Fibroblast of skin of left quadriceps (primary cell): ENCODE measurements at regions not wholly inside any gene's neighbourhood (a gene's known extent, or its start where the extent isn't known, plus 50 kb on each side); places are given as distances from the start of the nearest gene placed in this dataset.
A peak's percentile ranks its signal among the peaks of the same experiment; 100 is the strongest.
"Not testable (repeated sequence)": the region's sequence is repeated elsewhere in the genome, so short reads cannot be mapped to it uniquely, and the experiment has no call there.

Source experiments
- DNase-seq, 2 experiments: peaks; one replicate each; pipeline ENCODE4 v3.0.0-alpha.2; 2013; ENCODE audit warnings: low read depth in 2 of 2

- peak; percentile 31 to 37 for DNase-seq
Observed at GRCh38 chr7:80018941-80019808, 115.5 kb upstream of the GNAI1 start.

DNA sequence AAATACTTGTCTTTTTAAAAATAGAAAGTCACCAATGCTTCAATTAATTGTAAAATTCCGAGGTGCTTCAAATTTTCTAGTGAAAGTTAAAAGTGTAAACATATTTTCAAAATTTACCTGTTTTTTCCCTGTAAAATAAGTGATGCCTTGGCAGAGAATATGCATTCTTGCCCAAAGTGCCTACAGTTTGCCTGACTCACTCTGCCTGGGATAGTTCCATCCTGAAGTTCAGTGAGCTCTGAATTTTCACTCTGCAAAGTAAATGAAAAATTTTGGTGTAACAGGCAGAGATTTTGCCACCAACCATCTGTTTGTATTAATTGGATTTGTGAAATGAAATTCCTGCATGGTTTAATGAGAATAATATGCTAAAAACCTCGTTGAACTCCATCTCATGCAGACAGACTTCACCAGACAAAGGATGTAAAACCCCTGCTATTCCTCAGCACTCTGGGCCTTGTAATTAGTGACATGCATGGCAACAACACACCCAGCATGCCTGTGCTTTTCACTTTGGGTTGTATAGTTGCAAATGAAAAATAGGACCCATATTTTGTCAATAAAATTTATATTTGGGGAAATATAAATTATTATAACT lies 117.4 kb upstream of the GNAI1 start:
- no peak for DNase-seq

DNA sequence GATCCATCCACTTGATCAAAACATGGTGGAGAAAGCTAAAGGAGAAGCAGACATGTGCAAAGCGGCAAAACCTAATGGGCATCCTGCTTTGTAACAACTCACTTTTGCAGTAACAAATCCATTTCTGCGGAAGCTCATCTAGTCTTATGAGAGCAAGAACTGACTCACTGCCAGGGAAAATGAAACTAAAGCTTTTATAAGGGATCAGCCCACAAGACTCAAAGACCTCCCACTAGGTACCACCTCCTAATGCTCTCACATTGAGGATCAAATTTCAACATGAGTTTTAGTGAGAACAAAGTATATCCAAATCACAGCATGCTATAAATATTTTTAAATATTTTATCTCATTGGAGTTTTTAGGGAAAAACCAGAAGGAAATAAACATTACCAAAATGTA lies 120.1 kb upstream of the GNAI1 start:
- DNase-seq: peak in 1 of 2 experiments; percentile 28

GRCh38 chr7:80008039-80008438 lies 126.6 kb upstream of the GNAI1 start:
- no peak for DNase-seq

DNA sequence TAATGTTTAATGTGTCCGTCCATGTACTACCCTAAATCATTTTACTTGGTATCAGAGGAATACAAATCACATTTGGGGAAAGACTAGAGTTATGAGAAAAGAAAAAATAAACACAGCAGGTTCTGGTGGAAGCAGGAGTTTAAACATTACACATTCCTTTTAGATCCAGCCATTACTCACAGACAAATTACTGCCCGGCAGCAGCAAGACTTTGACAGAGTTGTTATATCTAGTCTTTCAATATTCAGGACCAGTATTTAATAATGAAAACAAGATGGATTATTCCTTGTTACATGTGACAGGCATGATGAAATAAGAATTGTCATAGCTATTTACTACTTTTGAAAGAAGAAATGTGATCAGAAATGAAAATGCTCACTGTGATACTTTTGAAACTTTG lies 131.8 kb upstream of the GNAI1 start:
- no peak for DNase-seq

- DNase-seq: no peak
Observed at GRCh38 chr7:79998363-79998762, 136.3 kb upstream of the GNAI1 start.

GRCh38 chr7:79997345-79997744 lies 137.3 kb upstream of the GNAI1 start:
- no peak for DNase-seq

- DNase-seq: not testable (repeated sequence)
Observed at GRCh38 chr7:79995741-79996140, 138.9 kb upstream of the GNAI1 start.

DNA sequence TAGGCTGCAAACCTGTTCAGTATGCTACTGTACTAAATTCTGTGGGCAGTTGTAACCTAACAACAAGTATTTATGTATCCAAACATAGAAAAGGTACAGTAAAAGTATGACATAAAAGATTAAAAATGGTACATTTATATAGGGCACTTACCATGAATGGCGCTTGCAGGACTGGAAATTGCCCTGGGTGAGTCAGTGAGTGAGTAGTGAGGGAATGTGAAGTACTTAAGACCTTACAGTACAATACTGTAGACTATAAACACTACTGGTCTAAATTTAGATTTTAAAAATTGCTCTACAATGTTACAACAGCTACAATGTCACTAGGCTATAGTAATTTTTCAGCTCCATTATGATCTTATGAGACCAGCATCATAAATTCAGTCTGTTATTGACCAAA lies 146.0 kb upstream of the GNAI1 start:
- DNase-seq: peak in 1 of 2 experiments; percentile 34

GRCh38 chr7:79984210-79984609 lies 150.4 kb upstream of the GNAI1 start:
- DNase-seq: peak; percentile 48 to 50

GRCh38 chr7:79982141-79982770 lies 152.4 kb upstream of the GNAI1 start:
- DNase-seq: peak; percentile 60 to 64

- DNase-seq: no peak
Observed at GRCh38 chr7:79980376-79980775, 154.3 kb upstream of the GNAI1 start.

DNA sequence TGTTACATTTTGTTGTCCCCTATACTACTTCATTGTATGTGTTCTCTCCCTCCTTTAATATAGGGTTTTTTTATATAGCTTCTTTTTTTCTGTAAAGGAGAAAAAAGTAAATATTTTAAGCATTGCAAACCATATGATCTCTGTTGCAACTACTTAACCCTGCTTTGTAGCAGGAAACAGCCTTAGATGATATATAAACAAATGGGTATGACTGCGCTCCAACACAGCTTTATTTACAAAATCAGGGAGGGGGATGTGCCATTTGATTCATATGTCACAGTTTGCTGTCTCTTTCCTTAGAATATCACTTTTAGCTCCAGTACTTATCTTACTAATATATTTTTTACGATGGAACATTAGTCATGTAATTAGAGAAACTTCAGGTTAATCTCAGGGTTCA lies 155.2 kb upstream of the GNAI1 start:
- DNase-seq: peak; percentile 36 to 40

DNA sequence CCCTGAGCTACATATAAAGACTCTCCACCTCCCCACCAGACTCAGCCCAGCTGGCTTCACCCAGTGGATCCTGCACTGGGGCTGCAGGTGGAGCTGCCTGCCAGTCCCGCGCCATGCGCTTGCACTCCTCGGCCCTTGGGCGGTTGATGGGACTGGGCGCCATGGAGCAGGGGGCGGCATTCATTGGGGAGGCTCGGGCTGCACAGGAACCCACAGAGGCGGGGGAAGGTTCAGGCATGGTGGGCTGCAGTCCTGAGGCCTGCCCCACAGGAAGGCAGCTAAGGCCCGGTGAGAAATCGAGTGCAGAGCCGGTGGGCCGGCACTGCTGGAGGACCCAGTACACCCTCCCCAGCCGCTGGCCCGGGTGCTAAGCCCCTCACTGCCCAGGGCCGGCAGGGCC lies 157.2 kb upstream of the GNAI1 start:
- DNase-seq: no peak

- DNase-seq: not testable (repeated sequence)
Observed at GRCh38 chr7:79976711-79977020, 158.0 kb upstream of the GNAI1 start.

DNA sequence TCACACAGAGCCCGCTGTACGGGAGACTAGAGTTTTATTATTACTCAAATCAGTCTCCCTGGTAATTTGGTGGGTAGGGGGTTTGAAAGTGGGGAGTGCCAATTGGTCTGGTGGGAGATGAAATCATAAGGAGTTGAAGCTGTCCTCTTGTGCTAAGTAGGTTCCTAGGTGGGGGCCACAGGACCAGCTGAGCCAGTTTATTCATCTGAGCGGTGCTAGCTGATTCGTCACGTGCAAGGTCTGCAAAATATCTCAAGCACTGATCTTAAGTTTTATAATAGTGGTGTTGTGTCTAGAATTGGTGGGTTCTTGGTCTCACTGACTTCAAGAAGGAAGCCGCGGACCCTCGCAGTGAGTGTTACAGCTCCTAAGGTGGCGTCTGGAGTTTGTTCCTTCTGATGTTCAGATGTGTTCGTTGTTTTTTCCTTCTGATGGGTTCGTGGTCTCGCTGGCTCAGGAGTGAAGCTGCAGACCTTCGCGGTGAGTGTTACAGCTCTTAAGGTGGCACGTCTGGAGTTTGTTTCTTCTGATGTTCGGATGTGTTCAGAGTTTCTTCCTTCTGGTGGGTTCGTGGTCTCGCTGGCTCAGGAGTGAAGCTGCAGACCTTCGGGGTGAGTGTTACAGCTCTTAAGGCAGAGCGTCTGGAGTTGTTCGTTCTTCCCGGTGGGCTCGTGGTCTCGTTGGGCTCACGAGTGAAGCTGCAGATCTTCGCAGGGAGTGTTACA lies 158.5 kb upstream of the GNAI1 start:
- DNase-seq: not testable (repeated sequence)

GRCh38 chr7:79973455-79973854 lies 161.2 kb upstream of the GNAI1 start:
- no peak for DNase-seq

- DNase-seq: no peak
Observed at GRCh38 chr7:79971058-79971457, 163.6 kb upstream of the GNAI1 start.

DNA sequence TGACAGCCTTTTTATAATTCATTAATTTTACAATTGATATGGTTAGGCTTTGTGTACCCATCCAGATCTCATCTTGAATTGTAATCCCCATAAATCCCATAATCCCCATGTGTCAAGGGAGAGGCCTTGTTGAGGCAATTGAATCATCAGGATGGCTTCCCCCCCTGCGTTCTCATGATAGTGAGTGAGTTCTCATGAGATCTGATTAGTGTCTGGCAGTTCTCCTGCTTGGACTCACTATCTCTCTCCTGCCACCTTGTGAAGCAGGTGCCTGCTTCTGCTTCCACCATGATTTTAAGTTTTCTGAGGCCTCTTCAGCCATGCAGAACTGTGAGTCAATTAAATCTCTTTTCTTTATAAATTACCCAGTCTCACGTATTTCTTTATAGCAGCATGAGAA lies 165.7 kb upstream of the GNAI1 start:
- DNase-seq: no peak

- no peak for DNase-seq
Observed at GRCh38 chr7:79968077-79968648, 166.5 kb upstream of the GNAI1 start.

- DNase-seq: no peak
Observed at GRCh38 chr7:79965946-79966345, 168.7 kb upstream of the GNAI1 start.

- no peak for DNase-seq
Observed at GRCh38 chr7:79964463-79964862, 170.2 kb upstream of the GNAI1 start.
